ENCODE measurements at regions not wholly inside any gene's neighbourhood (a gene's known extent, or its start where the extent isn't known, plus 50 kb on each side); places are given as distances from the start of the nearest gene placed in this dataset.

DNA sequence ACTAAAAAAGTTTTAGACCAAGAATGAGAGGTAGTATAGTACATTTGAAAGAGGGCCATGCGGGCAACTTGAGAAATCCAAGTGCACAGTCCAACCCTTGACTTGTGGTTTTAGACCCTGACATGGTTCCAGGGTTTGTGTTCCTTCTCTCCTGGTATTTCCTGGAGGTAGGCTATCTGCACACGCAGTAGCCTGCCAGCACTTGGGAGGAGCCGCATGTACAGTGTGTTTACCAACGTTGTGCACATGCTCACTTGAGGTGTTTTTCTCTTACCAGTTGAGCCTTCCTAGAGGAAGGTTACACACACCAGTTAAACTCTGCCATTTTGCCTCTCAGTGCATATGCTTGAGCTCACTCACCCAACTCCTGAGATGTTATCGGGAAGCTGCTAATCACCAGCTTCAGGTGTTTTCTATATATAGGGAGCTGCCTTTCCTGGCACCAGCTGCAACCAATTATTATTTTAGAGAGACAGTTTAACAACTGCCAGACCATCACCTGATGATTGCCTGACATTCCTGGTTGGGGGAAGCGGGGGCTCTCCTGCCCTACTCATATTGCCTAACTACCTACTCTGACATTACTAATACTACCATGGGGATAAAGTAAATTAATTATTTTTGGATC lies 593.4 kb upstream of the TUSC1 start:
- TF ChIP-seq, protein P1, sequence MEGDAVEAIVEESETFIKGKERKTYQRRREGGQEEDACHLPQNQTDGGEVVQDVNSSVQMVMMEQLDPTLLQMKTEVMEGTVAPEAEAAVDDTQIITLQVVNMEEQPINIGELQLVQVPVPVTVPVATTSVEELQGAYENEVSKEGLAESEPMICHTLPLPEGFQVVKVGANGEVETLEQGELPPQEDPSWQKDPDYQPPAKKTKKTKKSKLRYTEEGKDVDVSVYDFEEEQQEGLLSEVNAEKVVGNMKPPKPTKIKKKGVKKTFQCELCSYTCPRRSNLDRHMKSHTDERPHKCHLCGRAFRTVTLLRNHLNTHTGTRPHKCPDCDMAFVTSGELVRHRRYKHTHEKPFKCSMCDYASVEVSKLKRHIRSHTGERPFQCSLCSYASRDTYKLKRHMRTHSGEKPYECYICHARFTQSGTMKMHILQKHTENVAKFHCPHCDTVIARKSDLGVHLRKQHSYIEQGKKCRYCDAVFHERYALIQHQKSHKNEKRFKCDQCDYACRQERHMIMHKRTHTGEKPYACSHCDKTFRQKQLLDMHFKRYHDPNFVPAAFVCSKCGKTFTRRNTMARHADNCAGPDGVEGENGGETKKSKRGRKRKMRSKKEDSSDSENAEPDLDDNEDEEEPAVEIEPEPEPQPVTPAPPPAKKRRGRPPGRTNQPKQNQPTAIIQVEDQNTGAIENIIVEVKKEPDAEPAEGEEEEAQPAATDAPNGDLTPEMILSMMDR (conservative IDR thresholded peaks at IDR 0.05) = no peak
- Mint-ChIP-seq H3K9me3 (no peaks in the 10 kb centered on the region), H3K27me3 (no peaks in the 10 kb centered on the region), H3K4me3 (no peak overlapping the region), H3K27ac (no peak overlapping the region), H3K36me3 (no peaks in the 10 kb centered on the region), H3K4me1 (ENCODE audit: unreplicated experiment) (peaks cover 4% of the 10 kb centered on the region)
- no peak for DNase-seq (ENCODE audit: extremely low spot score, unreplicated experiment)

DNA sequence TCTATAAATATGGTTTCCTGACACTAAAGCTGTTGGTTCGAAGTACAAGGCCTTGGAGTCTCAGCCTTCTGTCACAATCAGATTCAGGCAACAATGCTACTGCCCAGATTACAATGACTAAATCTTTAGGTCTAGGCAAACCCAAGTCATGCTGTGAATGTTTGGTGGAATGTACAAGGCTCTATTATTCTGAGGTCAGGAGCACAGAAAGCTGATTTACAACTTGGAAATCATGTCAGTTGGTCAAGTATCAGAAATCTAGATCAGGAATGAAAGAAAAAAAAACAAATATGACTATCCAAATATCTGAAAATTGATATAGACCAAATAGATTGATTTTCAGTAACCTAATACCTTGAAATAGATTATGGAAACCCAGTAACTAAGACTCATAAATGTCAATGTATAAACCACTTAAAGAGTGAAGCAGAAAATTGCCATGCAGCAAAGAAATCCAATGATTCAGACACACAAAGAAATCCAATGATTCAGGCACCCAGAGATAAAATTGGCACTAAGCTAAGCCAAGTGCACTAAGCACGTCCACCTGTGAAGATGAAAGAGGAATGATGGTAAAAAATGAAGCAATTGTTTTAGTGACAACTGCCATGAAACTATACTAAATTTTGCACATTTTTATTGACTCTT lies 588.0 kb upstream of the TUSC1 start:
- Mint-ChIP-seq H3K27me3 (no peaks in the 10 kb centered on the region), H3K4me3 (no peak overlapping the region), H3K36me3 (no peaks in the 10 kb centered on the region), H3K9me3 (peaks cover 5% of the 10 kb centered on the region), H3K27ac (no peak overlapping the region), H3K4me1 (ENCODE audit: unreplicated experiment) (no peaks in the 10 kb centered on the region)
- DNase-seq (ENCODE audit: extremely low spot score, unreplicated experiment) = no peak
- TF ChIP-seq, protein P1 (conservative IDR thresholded peaks at IDR 0.05) = no peak

DNA sequence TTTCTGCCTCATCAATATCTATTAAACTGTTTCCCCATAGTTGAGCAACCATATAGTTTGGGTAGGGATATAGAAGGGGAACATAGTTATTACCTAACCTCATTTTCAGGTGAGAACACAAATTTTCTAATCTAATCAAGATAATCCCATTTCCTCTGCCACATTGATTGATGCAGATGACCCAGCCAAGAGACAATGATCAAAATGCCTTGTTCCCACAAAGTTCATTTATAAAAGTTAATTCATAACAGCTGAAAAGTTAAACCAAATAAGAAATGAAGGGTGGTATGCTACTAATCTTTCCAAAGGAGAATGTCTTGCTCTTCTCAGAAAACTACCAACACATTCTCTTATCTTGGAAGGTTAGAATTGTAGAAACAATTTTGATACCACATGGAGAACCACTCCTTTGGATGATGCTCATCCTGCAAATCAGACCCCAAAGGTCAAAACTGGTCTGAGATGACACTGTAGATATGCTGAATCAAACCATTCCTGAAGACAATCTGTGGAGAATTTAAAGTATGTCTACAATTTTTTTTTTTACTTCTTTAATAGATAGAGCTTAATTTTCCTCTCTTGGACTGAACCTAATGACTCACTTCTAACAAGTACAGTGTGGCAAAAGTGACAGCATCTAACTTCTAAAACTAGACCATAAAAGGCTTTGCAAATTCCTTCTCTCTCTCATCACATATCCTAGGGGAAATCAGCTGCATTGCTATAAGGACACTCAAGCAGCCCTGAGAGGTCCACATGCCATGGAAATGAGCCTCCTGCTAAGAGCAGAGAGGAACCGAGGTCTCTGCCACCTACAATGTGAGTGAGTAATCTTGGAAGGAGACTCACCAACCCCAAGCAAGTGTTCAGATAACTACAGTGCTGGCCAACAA lies 586.7 kb upstream of the TUSC1 start:
- Mint-ChIP-seq H3K27me3 (no peaks in the 10 kb centered on the region), H3K36me3 (no peaks in the 10 kb centered on the region), H3K4me3 (no peak overlapping the region), H3K4me1 (ENCODE audit: unreplicated experiment) (no peaks in the 10 kb centered on the region), H3K27ac (no peak overlapping the region), H3K9me3 (peaks cover 5% of the 10 kb centered on the region)
- no peak for DNase-seq (ENCODE audit: extremely low spot score, unreplicated experiment)
- TF ChIP-seq, protein P1 (conservative IDR thresholded peaks at IDR 0.05) = no peak

GRCh38 chr9:26263478-26263877 lies 585.2 kb upstream of the TUSC1 start:
- no peak overlapping the region for H3K27ac Mint-ChIP-seq
- DNase-seq (ENCODE audit: extremely low spot score, unreplicated experiment) = no peak
- H3K27me3 Mint-ChIP-seq = no peaks in the 10 kb centered on the region
- H3K4me1 Mint-ChIP-seq (ENCODE audit: unreplicated experiment) = no peaks in the 10 kb centered on the region
- peaks cover 5% of the 10 kb centered on the region for H3K9me3 Mint-ChIP-seq
- TF ChIP-seq, protein P1 (conservative IDR thresholded peaks at IDR 0.05) = no peak
- no peak overlapping the region for H3K4me3 Mint-ChIP-seq
- no peaks in the 10 kb centered on the region for H3K36me3 Mint-ChIP-seq

DNA sequence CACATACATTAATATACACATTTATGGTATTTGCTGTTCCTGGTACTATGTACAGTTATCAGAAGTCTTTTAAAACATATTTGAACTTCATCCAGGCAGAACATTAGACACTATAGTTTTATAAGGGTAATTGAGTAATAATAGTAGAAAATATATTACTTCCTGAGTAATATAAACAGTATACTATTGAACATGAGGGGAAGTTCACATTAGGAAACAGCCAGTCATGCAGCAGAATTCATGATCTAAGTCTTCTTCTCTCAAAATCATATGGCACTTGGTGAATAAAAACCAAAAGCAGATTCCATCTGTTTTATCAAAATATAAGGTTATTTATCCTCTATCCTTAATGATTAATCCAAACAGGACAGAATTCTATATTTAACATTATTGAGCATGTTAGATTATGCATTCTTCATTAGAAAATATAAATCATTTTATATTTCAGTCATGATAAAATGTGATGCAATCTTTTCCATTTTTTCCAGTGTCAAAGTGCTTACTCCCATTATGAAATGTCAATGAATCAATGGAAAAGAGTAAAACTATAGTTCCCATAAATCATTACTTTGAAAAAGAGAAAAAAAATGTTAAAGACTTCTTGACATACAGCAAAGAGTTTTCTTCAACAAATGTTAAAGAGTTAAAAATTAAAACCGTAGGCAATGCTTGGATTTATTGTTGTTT lies 584.3 kb upstream of the TUSC1 start:
- TF ChIP-seq, protein P1 (conservative IDR thresholded peaks at IDR 0.05) = no peak

More for the DNA sequence above, 584.3 kb upstream of the TUSC1 start:
- Mint-ChIP-seq H3K9me3 (peaks cover 5% of the 10 kb centered on the region), H3K27ac (no peak overlapping the region), H3K27me3 (no peaks in the 10 kb centered on the region), H3K4me1 (ENCODE audit: unreplicated experiment) (no peaks in the 10 kb centered on the region), H3K36me3 (no peaks in the 10 kb centered on the region), H3K4me3 (no peak overlapping the region)
- DNase-seq (ENCODE audit: extremely low spot score, unreplicated experiment) = no peak
